ENCODE measurements at regions not wholly inside any gene's neighbourhood (a gene's known extent, or its start where the extent isn't known, plus 50 kb on each side); places are given as distances from the start of the nearest gene placed in this dataset.

DNA sequence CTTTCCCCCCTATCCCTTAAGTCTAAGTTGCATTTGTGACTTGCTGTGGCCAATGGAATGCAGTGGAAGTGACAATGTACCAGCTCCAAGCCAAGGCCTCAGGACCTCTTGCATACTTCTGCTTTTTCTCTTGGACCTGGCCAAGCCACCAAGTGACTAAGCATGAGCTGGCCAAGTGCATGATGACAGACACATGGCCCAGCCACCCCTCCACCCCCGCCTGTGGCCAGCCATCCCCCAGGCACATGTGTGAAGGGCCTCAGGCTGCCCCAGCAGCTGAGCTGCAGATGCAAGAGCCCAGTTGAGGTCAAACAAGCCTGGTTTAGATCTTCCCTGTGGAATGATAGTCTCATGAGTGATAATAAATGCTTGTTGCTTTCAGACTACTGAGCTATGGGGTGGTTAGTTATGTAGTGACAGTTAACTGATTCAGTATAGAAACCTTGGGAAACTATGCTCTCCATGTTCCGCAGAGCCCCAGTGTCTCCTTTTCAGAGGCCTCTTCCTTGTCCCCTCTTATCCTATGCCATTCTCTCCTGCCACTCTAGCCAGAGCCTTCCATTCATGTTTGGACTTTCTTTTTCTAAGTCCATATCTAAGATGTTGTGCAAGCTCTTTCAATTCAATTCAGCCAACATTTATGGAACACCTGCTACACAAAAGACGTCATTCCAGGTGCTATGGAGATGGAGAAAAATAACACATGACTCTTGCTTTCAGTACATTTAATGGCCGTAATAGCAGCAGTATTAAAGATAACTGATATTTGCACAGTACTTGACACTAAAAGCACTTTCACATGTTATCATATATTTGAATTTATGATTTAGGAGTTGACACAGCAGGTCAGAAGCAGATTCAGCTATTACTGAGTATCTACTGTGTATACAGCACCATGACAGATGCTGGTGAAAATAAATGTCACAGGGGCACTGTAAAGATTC lies 55.5 kb upstream of the LOXL4 start (continued):
- TF ChIP-seq REST (IDR thresholded peaks at IDR 0.05; ENCODE audit: low read depth) (no peak), CBX3 (IDR thresholded peaks at IDR 0.05; ENCODE audit: low read depth) (peak; percentile 93), POLR2A (IDR thresholded peaks at IDR 0.05; ENCODE audit: borderline replicate concordance, extremely low read depth, insufficient read depth, insufficient read length) (no peak), JUND (IDR thresholded peaks at IDR 0.05) (peak; percentile 90)
- TF ChIP-seq, protein P1, sequence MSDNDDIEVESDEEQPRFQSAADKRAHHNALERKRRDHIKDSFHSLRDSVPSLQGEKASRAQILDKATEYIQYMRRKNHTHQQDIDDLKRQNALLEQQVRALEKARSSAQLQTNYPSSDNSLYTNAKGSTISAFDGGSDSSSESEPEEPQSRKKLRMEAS (IDR thresholded peaks at IDR 0.05), result peak; percentile 99

- DNase-seq (ENCODE audit: low read depth, low spot score) (no peak), ATAC-seq (no peak)
- H3K9ac ChIP-seq (ENCODE audit: low read length), result no peak overlapping the region
- H3K9me3 ChIP-seq (ENCODE audit: control insufficient read depth in 1 of 2, insufficient read depth in 1 of 2, low read depth in 1 of 2, low read length in 2 of 2), result no peaks in the 10 kb centered on the region
- BruUV-seq (replicated peaks), result no TSS peak
- RAD21 ChIA-PET (ENCODE audit: low non-redundant PET in 1 of 2, low total read pairs in 2 of 2, uncharacterized antibody in 2 of 2, unreplicated experiment in 2 of 2), result no interaction called here
- no peaks in the 10 kb centered on the region for H3K36me3 ChIP-seq (ENCODE audit: control insufficient read depth in 1 of 2, insufficient read depth in 2 of 2, low read length in 2 of 2)
- H4K20me1 ChIP-seq (ENCODE audit: insufficient read depth), result no peaks in the 10 kb centered on the region
- H3K79me2 ChIP-seq (ENCODE audit: insufficient read depth, low read length), result no peaks in the 10 kb centered on the region
- no peaks in the 10 kb centered on the region for H3K9me2 ChIP-seq (ENCODE audit: insufficient read depth)
- no peak overlapping the region for H2AFZ ChIP-seq (ENCODE audit: low read depth, low read length, poor library complexity, severe bottlenecking)
- intact Hi-C loops (cut with micrococcal nuclease), result no loop called here
- H3K4me3 ChIP-seq (replicated peaks in 1 of 2; ENCODE audit: low read depth in 1 of 2, low read length in 2 of 2), result no peak overlapping the region
- H3K27me3 ChIP-seq (ENCODE audit: insufficient read depth, low read length), result peaks cover 2% of the 10 kb centered on the region; the same call in 1 of the 2 replicates
- H3K4me2 ChIP-seq (ENCODE audit: low read length), result no peak overlapping the region
- POLR2A ChIA-PET, result no interaction called here
- CTCF ChIA-PET, result no interaction called here
- no peak overlapping the region for H3K27ac ChIP-seq (ENCODE audit: low read depth, low read length)
- peaks cover 4 to 25% of the 10 kb centered on the region in 2 experiments for H3K4me1 ChIP-seq (ENCODE audit: control insufficient read depth in 1 of 2, insufficient read depth in 2 of 2, low read length in 2 of 2)
- TF ChIP-seq SRF (IDR thresholded peaks at IDR 0.05; ENCODE audit: low read depth) (no peak), CEBPB (IDR thresholded peaks at IDR 0.05; ENCODE audit: low read depth) (no peak), EZH2 (IDR thresholded peaks at IDR 0.05) (no peak), POLR2A (IDR thresholded peaks at IDR 0.05; ENCODE audit: borderline replicate concordance, extremely low read depth, insufficient read depth, insufficient read length) (no peak), EZH2phosphoT487 (IDR thresholded peaks at IDR 0.05; ENCODE audit: borderline replicate concordance) (no peak), REST (IDR thresholded peaks at IDR 0.05; ENCODE audit: low read depth) (no peak), ATF3 (IDR thresholded peaks at IDR 0.05) (no peak), JUND (IDR thresholded peaks at IDR 0.05) (no peak), ZFX (IDR thresholded peaks at IDR 0.05) (no peak), TCF7L2 (IDR thresholded peaks at IDR 0.05; ENCODE audit: borderline replicate concordance, extremely low read depth, insufficient read depth, insufficient read length) (no peak)
- TF ChIP-seq, protein P2, sequence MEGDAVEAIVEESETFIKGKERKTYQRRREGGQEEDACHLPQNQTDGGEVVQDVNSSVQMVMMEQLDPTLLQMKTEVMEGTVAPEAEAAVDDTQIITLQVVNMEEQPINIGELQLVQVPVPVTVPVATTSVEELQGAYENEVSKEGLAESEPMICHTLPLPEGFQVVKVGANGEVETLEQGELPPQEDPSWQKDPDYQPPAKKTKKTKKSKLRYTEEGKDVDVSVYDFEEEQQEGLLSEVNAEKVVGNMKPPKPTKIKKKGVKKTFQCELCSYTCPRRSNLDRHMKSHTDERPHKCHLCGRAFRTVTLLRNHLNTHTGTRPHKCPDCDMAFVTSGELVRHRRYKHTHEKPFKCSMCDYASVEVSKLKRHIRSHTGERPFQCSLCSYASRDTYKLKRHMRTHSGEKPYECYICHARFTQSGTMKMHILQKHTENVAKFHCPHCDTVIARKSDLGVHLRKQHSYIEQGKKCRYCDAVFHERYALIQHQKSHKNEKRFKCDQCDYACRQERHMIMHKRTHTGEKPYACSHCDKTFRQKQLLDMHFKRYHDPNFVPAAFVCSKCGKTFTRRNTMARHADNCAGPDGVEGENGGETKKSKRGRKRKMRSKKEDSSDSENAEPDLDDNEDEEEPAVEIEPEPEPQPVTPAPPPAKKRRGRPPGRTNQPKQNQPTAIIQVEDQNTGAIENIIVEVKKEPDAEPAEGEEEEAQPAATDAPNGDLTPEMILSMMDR (IDR thresholded peaks at IDR 0.05 in 2 of 3, conservative IDR thresholded peaks at IDR 0.05 in 1 of 3; ENCODE audit: borderline replicate concordance in 1 of 3, insufficient read depth in 1 of 3, low read depth in 2 of 3, low read length in 2 of 3), result no peak
These were observed 53.3 kb upstream of the LOXL4 start for GRCh38 chr10:98321186-98321780.

Data from HCT116 (cell line).